ENCODE measurements at regions not wholly inside any gene's neighbourhood (a gene's known extent, or its start where the extent isn't known, plus 50 kb on each side); places are given as distances from the start of the nearest gene placed in this dataset.

DNA sequence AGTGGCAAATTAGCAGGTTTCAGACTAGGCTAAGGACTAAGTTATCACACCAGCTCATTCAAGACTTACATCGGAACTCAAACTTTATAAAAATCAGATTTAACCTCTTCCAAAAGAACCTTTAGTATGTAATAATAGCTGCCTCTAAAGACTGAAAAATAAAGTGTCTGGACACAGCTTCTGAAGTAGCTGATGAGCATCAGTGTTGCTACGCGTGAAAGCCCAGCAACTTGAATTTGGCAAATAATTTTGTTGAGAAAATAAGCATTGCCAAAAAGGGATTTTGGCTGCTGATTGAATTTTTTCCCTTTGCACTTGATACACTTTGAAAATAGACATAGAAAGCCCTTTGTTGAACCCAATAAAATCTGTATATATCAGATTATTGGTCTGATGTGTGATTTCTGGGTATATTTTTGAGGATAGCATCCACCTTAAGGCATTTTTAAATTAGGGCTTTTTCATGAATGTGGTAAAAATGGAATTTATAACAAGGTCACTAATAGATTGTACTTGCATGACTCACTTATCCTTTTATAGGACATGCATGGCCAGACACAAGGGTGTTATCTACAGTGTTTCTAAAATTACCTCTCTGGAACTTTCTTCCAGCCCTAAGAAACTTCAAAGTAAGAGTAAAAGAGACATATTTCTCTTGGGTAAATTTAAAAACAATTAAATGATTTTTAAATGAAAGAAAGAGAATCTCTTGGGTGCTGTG, 350.4 kb downstream of the TENT5A start:
- TF ChIP-seq, protein P1, sequence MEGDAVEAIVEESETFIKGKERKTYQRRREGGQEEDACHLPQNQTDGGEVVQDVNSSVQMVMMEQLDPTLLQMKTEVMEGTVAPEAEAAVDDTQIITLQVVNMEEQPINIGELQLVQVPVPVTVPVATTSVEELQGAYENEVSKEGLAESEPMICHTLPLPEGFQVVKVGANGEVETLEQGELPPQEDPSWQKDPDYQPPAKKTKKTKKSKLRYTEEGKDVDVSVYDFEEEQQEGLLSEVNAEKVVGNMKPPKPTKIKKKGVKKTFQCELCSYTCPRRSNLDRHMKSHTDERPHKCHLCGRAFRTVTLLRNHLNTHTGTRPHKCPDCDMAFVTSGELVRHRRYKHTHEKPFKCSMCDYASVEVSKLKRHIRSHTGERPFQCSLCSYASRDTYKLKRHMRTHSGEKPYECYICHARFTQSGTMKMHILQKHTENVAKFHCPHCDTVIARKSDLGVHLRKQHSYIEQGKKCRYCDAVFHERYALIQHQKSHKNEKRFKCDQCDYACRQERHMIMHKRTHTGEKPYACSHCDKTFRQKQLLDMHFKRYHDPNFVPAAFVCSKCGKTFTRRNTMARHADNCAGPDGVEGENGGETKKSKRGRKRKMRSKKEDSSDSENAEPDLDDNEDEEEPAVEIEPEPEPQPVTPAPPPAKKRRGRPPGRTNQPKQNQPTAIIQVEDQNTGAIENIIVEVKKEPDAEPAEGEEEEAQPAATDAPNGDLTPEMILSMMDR (IDR thresholded peaks at IDR 0.05; ENCODE audit: low read depth, low read length, poor library complexity, severe bottlenecking): no peak
- no peak for TF ChIP-seq EZH2phosphoT487 (IDR thresholded peaks at IDR 0.05; ENCODE audit: borderline replicate concordance, low read length)

Measured in DOHH2 (cell line).